CD4-positive, alpha-beta T cell treated with Interferon alpha-2 for 1 hour (primary cell): ENCODE measurements at regions not wholly inside any gene's neighbourhood (a gene's known extent, or its start where the extent isn't known, plus 50 kb on each side); places are given as distances from the start of the nearest gene placed in this dataset.

Experiments
- DNase-seq, 2 donors: peaks; one replicate each; pipeline ENCODE4 v3.0.0-alpha.2; 2020 to 2022

DNA sequence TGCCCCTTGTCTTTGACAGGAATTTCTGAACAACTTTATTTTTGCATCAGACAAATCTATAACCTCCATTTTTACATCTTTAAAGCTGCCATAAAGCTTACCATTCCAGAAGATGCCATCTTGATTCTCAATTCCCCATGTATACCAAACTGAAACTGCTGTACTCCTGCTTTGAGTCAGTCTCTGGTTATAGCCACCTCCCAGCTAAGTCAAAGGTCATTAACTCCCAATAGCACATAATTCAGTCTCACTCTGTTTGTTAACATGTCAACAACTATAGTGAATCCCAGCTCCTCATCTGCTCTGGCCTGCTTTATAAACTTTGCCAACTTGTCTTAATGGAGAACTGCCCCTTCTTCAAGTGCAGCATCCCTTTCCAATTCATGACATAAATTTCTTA is 343.6 kb downstream of the FRK start:
- no peak for DNase-seq

DNA sequence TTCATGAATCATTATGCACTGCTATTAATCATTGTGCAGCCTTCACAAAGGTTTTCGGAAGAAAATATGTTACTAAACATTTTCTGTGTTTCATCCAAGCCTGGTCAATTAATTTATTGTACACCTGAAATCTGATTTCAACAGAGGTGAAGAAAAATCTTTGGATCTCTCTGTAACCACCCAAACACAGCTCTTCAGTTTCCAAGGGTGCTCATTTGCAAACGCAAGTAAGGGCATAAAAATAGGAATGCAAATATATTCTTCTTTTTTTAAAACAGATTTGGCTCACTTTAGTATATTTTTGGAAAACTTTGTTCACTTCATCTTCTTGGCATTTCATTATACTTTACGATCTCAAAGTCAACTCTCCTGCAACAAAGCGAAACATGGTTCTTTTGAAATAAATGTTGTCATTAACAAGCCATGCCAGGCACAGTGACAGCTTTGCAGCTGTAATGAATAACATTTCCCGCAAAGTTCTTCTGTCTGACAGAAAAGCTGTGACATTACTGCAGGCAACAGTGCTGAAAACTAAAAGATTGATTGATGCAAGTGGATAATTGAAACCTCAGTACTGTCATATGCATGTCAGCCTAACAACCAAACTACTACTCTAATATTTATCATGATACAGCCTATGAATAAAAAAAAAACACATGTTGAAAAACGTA is 348.3 kb downstream of the FRK start:
- DNase-seq, result no peak

DNA sequence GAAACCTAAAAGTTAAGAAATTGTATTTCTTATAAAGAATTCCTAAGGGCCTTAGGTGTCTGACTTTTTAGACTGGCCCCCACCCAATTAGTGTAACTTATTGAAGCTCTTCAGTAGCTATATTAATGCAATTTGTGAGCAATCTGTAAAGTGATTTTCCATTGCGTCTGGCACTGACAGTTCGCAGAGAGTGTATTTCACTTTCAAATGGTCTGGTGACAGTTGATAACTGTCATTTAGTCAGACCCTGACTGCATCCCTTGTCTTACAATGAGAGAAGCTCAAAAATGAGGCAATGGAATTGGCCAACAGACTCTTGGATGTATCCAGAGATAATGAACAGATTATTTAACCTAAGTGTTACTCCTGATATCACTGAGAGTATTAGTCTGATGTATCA is 351.8 kb downstream of the FRK start:
- no peak for DNase-seq

DNA sequence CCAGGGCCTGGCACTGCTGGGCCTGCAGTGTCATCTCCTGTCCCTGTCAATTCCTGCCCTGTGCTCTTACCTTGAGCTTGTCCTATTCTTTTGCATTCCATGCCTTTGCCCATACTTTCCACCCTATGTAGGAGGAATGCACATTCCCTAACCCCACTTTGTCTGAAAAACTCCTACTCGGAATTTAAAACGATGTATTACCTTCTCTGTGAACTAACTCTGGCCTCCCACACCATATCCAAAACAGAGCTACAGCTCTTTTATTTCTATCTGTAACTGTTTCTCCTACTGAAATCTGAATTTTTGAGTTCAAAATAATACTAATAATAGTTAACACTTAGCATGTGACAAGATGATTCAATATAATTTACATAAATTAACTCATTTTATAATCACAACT is 353.7 kb downstream of the FRK start:
- DNase-seq, result no peak

DNA sequence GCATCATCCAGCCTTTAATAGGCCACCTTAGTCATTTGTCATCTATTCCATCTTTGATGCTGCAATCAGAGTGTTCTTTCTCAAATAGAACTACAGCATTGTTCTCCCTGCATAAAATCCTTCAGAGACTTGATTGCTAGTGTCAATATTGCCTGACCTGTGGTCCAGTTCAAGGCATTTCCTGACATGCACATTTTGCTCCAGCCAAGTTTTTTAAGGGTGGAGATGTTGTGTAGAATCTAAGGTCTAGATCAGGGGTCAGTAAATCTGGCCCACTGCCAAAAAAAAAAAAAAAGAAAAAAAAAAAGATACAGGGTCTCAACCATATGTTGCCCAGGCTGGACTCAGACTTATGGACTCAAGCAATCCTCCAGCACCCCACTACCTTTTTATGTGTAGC is 354.4 kb downstream of the FRK start:
- no peak for DNase-seq

DNA sequence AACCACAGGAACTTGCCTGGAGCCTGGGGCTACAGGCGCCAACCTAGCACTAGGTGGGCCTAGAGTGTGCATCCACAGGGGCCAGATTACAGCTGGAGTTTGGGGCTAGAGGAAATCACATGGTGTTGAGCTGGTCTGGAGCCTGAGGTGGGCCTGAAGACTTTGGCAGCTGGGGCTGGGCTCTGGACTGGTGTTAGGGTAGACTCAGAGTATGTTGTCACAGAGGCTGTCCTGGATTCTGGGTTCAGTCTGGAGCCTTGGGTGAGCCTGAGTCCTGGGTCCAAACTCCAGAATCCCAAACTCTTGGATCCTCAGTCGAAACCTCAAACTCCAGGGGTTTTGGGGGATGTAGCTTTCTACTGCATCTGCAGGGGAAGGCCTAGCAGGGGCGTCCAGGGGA is 356.7 kb downstream of the FRK start:
- DNase-seq, result no peak

DNA sequence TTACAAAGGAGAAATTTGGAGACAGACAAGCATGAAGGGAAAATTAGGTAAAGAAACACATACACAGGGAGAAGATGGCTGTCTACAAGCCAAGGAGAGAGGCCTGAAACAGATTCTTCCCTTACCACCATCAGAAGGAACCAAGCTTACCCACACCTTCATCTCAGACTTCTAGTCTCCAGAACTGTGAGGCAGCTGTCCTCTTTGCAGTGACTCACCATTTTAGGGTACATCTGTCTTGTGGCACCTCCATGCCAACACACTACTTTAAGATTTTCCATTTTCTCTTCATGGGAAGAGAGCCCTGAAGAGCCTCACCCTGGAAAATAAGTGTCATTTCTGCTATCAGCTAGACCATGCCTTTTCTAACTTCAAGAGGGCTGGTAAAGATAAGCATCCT is 369.3 kb downstream of the FRK start:
- no peak for DNase-seq

DNA sequence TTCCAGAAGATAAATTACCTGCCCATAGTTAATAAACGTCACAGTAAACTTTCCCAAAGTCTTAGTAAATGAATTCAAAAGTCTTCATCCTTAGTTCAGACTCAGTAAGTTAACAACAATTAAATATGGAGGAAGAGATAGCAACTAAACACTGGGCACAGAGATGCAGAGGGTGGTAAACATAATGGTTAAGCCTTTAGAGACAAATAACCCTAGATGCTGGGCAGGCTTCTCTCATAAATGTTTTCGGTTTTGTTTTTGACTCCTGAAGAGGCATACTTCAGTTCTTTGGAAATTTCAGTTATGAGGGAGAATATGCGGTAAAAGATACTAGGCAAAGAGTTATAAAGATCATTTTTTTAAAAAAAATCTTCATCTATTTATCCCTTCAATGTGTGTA is 369.8 kb downstream of the FRK start:
- DNase-seq, result no peak

DNA sequence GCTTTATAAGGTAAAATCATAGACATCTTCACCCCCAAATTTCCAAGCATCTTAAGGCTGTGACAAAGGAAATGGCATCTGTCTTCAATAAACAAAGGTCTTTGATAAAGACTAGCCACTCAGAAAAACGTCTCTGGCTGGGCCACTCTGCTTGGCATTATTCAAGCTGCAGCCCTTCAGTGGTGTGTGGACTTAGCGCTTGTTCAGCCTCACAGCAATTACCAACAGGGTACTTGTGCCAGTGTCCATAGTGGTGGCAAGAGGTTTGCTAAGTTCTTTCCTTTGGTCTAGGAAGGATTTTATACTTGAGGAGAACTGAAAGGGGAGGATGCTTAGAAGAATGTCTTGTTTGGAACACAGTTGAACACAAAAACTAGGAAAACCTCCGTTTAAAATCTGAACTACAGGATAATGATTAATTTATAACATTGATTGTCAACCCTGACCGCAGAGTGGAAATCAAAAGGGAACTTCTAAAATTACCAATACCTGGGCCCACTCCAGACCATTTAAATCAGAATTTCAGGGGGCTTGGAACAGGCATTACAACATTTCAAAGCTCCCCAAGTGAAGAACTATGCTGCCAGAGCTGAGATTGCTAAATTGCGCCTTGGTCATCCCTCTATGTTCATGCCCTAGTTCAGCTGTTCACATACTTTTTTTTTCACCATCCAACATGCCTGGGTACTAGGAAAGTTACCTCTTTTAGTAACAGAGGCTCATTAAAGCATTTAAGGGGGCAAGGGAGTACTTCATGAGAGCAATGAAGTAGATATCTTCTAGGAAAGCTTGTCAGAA is 378.5 kb downstream of the FRK start:
- DNase-seq, result no peak

DNA sequence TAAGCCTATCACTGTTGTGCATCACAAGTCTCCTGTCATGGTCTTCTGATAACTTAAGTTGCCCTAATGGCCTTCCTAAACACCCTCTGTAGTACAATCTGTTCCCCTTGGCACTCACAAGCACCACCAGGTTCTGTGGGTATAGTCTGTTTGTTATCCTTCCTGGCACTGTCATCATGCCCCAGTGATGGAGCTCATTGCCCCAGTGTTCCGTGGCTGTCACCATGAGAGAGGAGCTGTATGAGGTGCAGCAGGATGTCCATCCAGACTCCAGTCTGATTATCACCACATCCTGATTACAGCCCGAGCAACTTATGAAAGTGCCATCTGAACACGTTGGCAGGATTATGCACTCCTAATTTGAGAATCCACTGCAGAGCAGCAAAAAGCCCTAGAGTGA is 380.1 kb downstream of the FRK start:
- DNase-seq, result no peak

DNA sequence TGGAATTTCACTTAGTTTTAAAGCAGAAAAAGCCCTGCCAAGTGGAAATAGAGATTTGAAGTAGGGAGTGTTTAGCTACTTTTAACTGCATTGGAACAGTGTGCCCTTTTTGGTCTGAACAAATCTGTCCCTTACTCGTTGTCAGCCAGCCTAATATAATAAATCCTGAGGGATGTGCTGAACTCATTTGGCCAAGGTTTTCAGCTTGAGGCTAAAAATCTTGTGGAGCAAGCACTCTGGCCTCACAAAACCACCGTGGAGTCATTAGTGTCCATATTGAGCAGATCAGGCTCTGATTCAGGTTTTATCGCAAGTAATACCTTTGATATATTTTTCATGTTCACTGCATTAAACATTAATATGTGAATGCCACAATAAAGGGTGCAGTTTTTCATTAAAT is 383.5 kb downstream of the FRK start:
- no peak for DNase-seq

DNA sequence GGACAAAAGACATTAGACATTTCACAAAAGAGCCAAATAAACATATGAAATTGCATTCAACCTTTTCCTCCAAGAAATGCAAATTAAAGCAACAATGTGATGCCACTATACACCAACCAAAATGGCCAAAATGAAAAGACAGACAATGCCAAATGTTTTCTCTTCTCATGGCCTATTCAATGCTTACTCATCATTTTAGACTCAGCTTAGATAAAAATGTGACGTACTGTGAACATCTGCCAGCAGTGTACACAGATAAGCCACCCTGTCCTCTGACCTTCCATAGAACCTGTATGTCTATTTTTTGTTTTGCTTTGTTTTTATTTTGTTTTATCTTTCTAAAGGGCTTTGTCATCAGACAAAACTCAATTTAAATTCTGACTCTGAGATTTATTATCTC is 385.2 kb downstream of the FRK start:
- DNase-seq, result no peak

DNA sequence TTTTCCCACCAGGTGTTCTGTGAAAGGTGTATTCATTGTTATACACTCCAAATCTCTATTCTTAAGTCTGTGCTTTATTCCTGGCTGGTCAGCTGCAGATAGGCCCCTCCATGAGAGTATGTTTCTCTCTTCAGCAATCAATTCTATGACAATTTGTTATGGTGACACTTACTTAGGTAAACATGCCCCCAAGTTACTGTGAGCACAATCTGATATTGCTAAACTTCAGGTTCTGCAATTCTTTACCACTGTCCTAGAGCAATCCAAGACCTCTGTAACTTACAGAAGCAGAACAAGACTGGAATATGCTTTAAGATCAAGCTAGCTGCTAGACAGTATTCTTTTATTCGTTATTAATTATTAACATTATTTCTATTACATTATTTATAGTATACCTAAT is 391.9 kb downstream of the FRK start:
- no peak for DNase-seq

DNA sequence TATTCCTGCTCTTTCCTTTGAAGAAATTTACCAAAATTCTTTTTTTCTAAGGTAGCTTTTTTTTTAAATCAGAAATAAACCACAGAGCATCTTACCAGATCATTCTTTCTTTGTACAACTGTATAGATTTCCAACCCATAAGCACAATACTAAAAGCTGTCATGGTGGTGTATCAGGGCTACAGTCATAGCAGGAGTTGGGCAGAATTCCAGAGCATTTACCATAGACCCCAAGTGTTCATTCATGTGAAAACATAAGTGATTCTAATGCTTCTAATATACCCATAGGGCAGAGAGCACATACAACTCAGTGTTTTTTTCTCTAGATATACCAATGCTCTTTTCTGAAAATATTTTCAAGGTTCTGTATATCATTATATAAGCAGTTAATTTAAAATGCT is 392.5 kb downstream of the FRK start:
- no peak for DNase-seq

DNA sequence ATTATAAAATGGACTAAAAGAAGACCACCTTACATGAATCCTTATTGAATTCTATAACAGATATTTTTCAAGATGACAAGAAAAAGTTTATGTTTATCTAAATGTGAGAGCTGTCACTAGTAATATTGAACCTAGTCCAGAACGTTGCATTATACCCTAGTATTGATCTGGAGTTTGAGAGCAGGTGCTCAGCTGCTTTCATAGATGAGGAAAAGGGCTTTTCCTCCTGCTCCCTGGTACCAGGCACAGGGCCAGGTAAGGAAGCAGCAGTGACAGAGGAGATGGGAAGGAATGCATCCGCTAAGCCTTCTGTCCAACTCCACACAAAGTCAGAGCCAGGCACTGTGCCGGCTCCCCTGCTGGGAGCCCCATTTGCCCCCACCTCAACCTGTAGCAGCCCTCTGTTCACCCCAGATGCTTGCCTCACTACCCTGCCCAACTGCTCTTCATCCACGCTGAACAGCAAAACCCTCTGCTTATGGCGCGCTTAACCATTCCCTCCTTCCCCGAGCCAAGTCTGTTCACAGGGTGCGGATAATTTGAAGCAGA is 393.1 kb downstream of the FRK start:
- no peak for DNase-seq

DNA sequence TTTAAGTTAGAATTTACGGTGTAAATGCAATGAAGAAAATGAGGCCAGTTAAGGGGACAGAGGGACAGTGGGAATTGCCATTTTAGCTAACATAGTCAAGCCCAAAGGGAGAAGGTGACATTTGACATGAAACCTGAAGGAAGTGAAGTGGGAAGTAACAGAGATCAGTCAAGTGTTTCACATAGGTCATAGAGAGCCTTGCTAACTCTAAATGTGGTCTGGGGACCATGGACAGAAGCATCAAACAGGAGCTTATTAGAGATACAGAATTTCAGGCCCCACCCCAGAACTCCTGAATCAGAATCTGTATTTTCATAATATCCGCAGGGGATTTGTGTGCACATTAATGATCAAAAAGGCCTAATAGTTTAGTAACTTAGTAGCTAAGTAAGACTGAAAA is 393.7 kb downstream of the FRK start:
- no peak for DNase-seq

DNA sequence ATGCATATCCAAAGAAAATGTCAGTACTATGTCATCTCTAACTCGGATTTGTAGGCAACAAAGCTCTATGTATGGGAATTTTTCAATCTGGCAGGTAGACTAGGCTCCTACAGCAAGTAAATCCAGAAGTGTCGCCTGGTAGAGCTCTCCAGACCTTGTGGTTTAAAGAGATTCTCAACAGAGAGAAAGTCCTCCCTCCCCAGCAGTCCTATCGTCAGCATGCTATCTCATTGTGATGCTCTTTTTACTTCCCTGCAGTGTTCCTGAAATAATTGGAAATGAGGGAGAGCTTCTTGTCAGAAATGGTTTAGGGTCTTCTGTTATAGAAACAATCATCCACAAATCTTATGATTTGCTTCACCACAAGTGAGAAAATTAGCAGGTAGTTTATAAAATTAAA is 395.4 kb downstream of the FRK start:
- no peak for DNase-seq

DNA sequence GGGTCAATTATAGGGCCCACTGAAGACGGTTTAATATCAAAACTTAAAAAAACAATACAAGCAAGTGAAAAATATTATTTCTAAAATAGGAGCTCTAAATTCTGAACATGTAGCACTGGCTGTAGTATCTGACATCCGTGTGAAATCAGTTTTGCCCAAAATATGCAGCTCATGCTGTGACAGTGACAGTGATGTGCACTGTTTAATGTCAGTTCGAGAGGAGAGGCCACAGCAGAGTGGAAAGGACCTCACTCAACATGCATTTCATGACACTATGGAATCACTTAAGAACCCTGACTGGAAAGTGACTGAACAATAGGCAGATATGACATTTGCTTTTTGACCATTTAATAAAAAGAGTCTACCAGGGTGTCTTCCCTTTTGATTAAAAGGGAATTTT is 397.0 kb downstream of the FRK start:
- no peak for DNase-seq

DNA sequence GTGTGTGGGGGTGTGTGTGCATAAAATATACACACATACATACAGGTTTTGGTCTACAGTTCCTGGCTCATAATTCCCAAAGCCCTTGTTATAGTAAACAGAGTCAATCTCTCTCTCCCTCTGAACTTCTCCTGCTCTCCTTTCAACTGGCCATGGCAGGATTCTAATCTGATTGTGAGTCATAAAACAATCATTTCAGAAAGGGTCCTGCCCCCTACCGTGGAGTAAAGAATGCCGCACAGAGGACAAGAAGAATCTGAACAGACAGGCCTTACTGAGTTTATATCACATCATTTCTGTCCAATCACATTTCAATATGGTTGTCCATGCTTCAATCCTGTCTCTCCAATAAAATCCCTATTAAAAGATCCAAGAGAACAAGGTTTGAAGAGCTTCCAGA is 416.9 kb downstream of the FRK start:
- no peak for DNase-seq

DNA sequence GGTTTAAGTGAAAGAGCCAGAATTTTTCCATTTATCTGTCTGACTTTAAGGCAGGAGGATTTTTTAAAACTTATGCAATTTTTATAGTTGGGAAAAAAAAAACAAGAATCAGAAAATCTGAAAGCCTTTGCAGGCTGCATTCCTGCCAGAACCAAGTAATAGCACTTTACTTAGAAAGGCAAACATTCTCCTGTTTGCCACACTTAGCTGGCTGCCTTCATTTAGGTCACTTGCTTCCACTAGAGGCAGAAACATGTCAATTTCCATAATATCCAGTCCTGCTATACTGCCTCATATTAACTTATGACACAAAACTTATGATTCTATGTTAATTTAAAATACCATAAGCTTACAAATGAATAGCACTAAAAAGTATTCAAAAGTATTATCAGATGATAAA is 425.8 kb downstream of the FRK start:
- DNase-seq, result no peak

DNA sequence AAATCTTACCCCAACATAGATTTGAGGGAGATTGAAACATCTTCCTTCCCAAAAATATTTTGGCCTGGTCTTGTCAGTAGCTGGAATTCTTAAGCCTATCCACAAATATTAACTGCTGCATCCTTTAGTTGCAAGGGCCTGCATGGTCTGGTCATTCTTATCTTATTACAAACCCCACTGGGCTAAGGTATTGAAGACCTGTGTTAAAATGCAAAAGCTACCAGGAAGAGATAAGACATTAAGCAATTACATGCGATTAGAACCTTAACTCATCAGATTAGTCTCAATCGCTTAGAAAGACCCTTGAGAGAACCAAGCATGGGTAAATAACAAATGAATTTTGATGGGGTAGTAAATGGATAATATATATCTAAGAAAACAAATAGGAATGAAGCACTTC is 426.6 kb downstream of the FRK start:
- no peak for DNase-seq

DNA sequence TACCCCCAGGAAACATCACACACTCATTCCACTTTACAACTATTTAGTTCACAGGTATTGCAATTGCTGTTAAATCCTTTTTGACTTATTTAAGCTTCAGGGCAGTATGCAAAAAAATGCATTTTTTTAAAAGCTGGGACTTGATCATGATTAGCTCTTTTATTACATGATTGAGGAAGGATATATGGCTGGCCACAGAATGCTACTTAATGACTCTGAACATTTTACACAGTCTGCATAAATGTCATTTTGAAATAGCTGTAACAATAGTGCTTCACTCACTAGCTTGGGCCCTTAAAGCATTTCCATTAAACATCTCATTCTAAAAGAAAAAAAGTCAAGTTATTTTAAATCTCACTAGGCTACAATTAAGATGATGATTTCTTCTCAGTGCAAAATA is 429.7 kb downstream of the FRK start:
- DNase-seq, result no peak

DNA sequence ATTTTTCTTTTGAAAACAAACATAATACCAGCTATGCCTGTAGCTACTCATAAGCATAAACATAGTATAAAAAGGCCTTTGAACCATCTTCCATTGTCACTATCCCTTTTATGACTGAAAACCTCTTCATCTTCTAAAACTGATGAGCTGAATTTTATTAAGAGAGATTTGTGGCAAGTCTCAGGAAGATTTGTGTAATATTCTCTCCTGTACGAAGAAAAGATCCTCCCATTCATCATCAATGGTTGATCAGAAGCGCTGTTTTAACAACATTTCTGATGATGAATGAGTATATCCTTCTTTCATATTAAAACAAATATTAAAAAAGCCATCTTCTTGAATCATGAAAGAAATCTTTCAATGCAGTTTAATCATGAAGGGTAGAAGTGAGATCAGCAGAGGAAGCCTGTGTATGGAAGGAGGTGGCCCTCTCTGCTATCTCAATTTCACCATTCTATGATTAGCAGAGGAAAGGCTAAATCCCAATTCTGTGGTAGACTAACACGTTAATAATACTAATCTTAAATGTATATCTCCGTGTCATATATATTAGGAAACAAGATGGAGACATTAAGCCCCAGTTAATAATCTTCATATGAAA is 430.2 kb downstream of the FRK start:
- DNase-seq, result no peak

DNA sequence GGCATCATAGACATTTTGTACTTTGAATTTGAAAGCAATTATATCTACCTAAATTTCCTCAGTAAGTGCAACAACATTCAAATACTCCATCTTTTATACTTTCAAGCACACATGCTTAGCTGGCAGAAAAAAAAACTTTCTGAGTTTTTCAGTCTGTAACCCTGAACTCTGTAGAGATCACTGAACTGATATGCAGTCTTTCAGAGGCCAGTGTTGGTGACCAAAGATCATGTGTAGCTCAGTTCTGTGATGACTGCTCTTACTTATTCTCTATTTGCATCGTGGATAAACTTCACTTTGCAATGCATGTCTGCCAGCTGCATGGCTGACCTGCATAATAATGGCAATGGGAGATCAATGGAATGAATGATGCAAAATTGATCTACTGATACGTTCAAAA is 431.3 kb downstream of the FRK start:
- DNase-seq, result no peak
